GM08714 (cell line): ENCODE measurements at regions not wholly inside any gene's neighbourhood (a gene's known extent, or its start where the extent isn't known, plus 50 kb on each side); places are given as distances from the start of the nearest gene placed in this dataset.

ENCODE experiments used
- H3K4me3 ChIP-seq: fragments of 200-500 bp; sonication (Bioruptor generic); 2 replicates; pipeline ENCODE4 v1.5.1; 2014; ENCODE audit warnings: mild to moderate bottlenecking, low read length, inconsistent platforms
- ZNF274 ChIP-seq: IDR thresholded peaks from 2 replicates; pipeline ENCODE4 v1.6.1; 2012; ENCODE audit warnings: mild to moderate bottlenecking, low read depth, low read length

DNA sequence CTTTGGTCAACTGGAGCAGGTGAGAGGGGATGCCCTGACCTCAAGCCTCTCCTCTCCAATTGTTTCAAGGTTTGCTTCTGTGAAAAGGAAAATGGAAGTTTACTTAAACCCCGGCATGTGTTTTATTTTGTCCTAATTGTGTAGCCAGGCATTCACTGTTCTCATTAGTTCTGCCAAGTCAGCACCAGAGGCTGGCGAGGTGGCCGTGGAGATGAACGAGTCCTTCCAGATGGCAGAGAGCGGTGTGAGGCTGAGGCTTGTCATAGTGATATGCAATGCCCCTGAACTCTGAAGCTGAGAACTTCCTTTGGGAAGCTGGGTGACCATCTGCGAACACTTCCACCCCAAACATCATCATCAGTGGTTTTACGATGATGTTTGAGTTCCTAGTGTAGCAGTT is 199.6 kb downstream of the TJP1 start:
- TF ChIP-seq ZNF274: no peak
- H3K4me3 ChIP-seq: no peak overlapping the region

DNA sequence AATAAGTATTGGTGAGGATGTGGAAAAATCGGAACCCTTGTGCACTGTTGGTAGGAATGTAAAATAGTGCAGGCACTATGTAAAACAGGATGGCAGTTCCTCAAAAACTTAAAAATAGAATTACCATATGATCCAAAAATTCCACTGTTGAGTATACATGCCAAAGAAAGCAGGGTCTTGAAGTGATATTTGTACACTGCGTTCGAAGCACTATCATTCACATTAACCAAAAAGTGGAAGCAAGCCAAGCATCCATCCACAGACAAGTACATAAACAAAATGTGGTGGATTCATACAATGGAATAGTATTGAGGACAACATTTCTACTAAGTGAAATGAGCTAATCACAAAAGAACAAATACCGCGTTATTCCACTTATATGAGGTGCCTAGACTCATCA is 200.7 kb downstream of the TJP1 start:
- no peak overlapping the region for H3K4me3 ChIP-seq
- TF ChIP-seq ZNF274: no peak

DNA sequence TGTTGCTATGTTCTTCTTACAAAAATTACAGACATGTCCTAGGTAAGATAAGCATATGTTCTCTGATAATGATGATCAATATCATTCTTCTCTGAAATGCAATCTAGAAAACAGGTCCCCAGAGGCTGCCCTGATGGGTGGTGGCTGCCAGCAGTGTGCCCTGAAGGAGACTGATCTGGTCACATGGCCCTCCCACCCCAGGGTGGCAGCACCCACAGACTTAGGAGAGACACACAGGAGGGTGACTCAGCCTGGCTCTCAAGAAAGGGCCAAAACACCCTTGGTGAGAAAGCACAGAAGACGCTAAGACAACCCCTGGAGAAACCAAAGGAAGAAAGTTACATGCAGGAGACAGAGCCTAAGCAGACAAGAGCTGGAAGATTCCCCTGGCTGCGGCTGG is 203.7 kb downstream of the TJP1 start:
- TF ChIP-seq ZNF274: no peak
- no peak overlapping the region for H3K4me3 ChIP-seq

DNA sequence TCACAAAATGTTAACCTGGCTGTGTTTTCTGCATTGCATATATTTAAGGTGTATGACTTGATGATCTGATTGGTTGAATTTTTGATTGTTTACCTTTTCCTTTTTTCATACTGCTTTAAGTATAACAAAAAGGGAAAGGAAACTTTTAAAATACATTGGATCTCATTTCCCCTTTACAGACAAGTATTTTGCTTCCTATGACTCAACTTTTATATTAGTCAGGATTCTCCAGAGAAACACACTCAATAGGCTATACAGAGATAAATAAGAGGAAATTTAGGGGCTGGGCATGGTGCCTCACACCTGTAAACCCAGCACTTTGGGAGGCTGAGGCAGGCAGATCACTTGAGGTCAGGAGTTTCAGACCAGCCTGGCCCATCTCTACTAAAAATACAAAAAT is 205.8 kb downstream of the TJP1 start:
- H3K4me3 ChIP-seq: no peak overlapping the region

DNA sequence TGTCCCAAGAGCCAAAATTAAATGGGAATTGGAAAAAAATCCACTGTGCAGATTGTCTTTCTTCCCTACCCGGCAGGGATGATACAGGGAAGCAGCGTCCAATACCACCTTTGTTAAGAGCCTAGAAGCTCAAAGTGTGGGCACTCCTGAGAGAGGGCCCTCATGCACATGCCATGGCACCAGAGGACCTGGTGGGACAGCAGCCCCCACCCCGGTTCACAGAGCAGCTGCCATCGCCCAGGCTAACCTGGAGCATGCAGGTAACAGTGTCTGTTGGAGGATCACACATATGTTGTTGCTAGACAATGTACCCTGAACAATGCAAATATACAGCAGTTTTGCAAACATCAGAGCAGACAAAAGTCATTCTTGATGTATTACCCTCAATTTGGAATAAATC is 206.5 kb downstream of the TJP1 start:
- TF ChIP-seq ZNF274: no peak
- H3K4me3 ChIP-seq: no peak overlapping the region

More for the DNA sequence above, 205.8 kb downstream of the TJP1 start:
- TF ChIP-seq ZNF274: no peak

DNA sequence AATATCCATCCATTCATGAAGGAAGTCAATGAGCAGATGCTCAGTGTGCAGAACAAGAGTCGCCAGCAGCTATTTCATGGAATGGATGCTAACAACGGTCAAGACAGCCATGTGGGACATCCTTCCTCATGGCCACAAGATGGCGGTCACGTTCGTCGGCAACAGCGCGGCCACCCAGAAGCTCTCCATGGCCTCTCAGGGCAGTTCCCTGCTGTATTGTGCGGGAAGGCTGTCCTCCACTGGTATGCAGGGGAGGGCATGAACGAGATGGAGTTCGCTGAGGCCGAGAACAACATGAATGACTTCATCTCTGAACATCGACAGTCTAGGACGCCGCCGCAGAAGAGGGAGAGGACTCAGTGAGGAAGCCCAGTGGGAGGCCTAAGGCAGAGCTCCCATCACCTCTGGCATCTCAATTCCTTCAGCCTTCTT is 208.3 kb downstream of the TJP1 start:
- no peak overlapping the region for H3K4me3 ChIP-seq
- no peak for TF ChIP-seq ZNF274

DNA sequence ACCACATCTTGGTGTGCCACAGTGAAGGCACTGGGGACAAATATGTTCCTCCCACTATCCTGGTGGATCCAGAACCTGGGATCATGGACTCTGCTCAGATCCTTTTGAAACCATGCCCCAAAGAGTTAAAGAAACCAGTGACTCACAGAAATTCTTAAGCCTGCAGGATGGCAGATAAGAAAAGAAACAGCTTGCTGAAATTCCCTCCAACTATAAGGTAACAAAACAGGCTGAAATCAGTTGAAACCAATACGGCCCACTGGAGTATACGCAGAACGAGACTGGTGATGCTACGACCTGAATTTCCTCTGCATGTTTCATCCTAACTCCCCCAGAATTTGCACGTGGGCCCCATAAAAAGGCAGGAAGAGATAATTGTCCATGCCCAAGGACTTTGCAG is 209.6 kb downstream of the TJP1 start:
- no peak for TF ChIP-seq ZNF274
- no peak overlapping the region for H3K4me3 ChIP-seq

DNA sequence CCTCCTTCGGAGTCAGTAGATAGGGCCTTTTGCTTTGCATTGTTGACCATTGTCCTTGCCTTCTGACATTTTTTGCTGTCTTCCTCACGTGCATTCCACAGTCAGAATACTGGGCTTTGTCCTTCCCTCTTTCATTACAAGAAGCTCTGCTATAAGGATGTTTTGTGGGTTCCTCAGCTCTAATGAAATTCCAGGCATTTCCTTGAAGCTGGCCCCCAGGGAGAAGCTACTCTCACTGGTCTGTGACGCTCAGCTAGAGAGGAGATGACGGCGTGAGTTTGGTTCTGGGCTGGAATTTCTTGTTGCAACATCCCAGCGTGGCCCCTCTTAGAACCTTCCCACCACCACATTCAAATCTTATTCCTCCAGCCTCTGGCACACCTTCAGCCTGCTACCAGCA is 210.2 kb downstream of the TJP1 start:
- no peak for TF ChIP-seq ZNF274
- H3K4me3 ChIP-seq: no peak overlapping the region

DNA sequence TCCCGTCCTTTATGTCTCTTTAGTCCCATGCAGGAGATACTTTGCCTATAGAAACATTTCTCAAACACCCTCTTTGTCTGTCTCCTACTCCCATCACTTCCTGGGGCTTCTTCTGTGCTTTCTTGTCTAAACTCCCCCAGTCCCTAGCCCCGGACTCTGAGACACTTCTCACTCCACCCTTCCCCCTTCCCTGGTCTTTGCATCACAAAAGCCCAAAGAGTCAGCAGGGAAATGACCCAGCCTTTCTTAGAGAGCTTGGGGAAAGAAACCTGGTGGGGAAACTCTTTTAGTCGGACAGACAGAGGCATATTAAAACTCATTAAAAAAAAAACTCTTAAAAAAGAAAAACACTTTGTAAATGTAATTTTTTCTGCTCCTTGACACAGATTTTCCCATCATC is 211.2 kb downstream of the TJP1 start:
- TF ChIP-seq ZNF274: no peak
- no peak overlapping the region for H3K4me3 ChIP-seq

DNA sequence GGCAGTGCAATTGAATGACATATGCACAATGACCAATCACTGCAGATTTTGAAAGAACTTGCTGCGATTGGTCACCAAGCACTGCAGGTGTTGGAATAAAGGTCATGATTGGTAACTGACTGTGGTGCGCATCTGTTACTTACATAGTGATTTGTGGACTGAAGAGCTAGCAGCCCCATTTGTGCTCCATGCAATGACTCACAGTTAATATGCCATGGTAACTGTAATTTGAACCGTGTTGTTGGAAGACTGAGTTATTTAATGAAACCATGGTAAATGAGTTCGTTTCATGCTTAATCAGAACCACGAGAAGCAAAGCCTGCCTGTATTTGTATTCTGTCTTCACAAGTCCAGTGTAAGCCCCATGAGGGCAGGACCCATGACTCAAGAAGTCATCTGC is 220.5 kb downstream of the TJP1 start:
- no peak overlapping the region for H3K4me3 ChIP-seq
- TF ChIP-seq ZNF274: no peak

DNA sequence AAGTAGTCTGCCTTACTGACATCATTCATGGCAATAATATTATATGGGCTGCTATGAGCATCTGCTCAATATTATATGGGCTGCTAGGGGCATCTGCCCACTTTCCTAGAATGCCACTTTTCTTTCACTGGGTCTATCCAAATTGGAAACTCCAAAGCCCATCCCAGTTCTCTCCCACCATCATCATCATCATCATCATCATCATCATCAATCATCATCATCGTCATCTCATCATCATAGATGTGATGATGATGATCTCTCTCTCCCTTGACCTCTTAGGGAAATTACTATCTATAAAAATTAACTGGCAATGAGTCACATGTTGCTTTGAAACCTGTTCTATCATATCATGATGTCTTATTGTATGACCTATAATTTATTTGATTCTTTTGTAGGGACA is 222.0 kb downstream of the TJP1 start:
- H3K4me3 ChIP-seq: no peak overlapping the region

DNA sequence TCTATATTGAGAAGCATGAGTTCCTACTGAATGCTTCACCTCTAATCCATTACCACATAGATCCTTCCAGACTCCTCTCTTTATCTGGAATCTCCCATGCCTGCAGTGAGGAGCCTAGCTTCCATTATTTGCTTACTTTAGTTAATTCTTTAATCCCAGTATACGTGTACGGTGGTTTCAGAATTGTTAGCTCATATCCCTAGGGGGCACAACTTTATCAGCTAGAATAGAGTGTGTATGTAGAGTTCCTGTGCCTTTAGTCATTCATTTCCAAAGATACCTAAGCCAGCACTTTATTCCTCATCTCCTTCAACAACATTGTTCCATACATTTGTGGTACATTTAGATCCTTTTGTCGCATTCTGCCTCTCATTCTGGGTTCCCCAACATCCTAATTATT is 226.0 kb downstream of the TJP1 start:
- no peak overlapping the region for H3K4me3 ChIP-seq
- TF ChIP-seq ZNF274: no peak

More for the DNA sequence above, 222.0 kb downstream of the TJP1 start:
- no peak for TF ChIP-seq ZNF274

DNA sequence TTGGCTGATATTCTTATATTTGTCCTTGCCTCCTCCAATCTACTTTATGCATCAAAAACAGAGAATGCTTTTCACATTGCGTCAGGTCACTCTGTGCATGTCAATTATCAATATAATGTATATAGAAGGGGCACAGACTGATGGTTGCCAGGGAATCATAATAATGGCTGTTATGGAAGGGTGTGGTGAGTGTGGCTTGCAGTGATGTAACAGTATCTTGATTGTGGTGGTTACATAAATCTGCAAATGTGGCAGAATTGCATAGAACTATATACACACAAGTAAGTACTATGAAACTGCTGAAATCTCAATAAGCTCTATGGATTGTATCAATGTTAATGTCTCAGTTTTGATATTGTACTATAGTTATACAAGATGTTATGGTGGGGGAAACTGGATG is 228.6 kb downstream of the TJP1 start:
- no peak overlapping the region for H3K4me3 ChIP-seq
- no peak for TF ChIP-seq ZNF274

DNA sequence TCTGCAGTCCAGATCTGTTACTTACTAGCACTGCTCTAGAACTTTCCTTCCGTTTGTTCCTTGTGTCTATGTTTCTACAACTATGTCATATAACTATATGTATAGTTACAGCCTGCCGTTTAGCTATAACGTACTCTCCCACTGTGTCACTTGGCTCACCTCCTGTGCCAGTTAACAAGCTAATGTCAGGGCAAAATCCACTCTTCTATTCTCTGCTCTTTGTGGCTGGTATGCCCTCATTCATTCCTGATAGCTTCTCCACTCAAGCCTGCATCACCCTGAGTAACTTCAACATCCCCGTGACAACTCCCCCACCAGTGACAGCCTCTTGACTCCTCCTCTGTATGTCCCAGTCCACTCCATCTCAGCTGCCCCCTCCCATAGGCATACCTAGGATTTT is 229.2 kb downstream of the TJP1 start:
- TF ChIP-seq ZNF274: no peak
- H3K4me3 ChIP-seq: no peak overlapping the region

DNA sequence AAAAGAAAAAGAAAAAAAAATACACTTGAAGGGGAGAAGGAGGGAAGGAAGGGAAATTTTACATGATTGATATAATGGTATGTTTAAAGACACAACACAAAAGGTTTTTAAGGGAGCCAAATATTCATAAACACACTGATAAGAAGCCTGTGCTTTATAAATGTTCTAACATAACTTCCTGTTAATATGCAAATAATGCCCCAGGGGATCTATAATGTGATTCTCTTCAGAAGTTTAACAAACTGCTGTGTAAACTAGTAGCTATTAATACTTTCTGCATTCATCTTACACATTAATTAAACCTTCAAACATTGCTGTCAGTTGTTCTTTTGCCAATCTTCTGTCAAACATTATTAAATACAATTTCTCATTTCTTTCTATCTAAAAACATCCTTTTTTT is 231.6 kb downstream of the TJP1 start:
- H3K4me3 ChIP-seq: no peak overlapping the region
- no peak for TF ChIP-seq ZNF274

DNA sequence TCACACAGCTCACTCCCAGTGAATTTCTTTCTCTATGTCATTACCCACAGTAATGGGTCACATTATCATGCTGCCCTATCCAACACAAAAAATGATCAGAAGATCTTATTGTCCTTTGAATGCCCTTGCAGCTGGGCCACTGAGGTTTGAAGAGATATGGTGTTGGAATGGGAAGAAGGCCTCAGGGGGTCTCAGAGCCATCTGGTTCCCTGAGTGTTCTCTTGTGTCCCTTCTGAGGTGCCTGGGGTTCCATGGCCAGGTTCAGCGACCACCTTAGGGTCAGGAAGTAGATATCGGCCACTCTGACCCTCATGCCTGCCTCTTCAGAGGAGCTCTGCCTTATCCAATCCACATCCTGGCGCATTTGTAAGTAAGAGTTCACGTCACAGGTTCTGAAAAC is 232.3 kb downstream of the TJP1 start:
- no peak overlapping the region for H3K4me3 ChIP-seq
- no peak for TF ChIP-seq ZNF274

DNA sequence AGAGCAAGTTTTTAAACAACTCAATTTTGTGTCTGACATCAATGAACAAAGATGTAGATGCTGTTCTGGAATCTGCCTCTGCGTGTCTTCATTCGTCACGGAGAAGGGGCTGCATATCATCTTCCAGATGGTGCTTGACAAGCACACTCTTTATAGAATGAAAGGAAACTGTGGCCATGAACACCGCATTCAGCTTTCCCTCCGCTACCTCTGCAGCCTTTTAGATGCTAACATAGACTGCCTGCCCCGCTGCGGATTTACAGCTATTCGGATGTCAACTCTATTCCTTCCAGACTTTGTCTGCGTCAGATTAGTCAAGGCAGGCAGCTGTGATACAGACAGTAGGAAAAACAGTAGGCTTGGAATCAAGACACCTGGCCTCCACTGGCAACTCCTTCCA is 232.9 kb downstream of the TJP1 start:
- H3K4me3 ChIP-seq: no peak overlapping the region
- TF ChIP-seq ZNF274: no peak
